Suppressor macrophage treated with lipopolysaccharide for 4 hours (primary cell): ENCODE measurements at regions not wholly inside any gene's neighbourhood (a gene's known extent, or its start where the extent isn't known, plus 50 kb on each side); places are given as distances from the start of the nearest gene placed in this dataset.
"Not testable (repeated sequence)": the region's sequence is repeated elsewhere in the genome, so short reads cannot be mapped to it uniquely, and the experiment has no call there.

Experiments
- DNase-seq: peaks from one replicate; pipeline ENCODE4 v3.0.0-alpha.2; 2020

GRCh38 chr15:69903470-69904469, 193.9 kb downstream of the TLE3 start:
- peak; percentile 7 for DNase-seq

- no peak for DNase-seq
Measured at GRCh38 chr15:69906256-69907185, 191.2 kb downstream of the TLE3 start.

- no peak for DNase-seq
Measured at GRCh38 chr15:69908060-69908459, 189.7 kb downstream of the TLE3 start.

GRCh38 chr15:69908590-69909420, 188.9 kb downstream of the TLE3 start:
- DNase-seq, result no peak

GRCh38 chr15:69909719-69910444, 187.8 kb downstream of the TLE3 start:
- DNase-seq, result no peak

- no peak for DNase-seq
Measured at GRCh38 chr15:69910514-69910913, 187.2 kb downstream of the TLE3 start.

- DNase-seq, result no peak
Measured at GRCh38 chr15:69912116-69912515, 185.6 kb downstream of the TLE3 start.

- no peak for DNase-seq
Measured at GRCh38 chr15:69914040-69914439, 183.7 kb downstream of the TLE3 start.

GRCh38 chr15:69914960-69915359, 182.8 kb downstream of the TLE3 start:
- DNase-seq, result no peak

- no peak for DNase-seq
Measured at GRCh38 chr15:69916169-69916785, 181.4 kb downstream of the TLE3 start.

- no peak for DNase-seq
Measured at GRCh38 chr15:69917056-69917455, 180.7 kb downstream of the TLE3 start.

- DNase-seq, result no peak
Measured at GRCh38 chr15:69919816-69920215, 177.9 kb downstream of the TLE3 start.

- no peak for DNase-seq
Measured at GRCh38 chr15:69920221-69920620, 177.5 kb downstream of the TLE3 start.

- DNase-seq, result no peak
Measured at GRCh38 chr15:69921626-69922619, 175.8 kb downstream of the TLE3 start.

- DNase-seq, result no peak
Measured at GRCh38 chr15:69924531-69924930, 173.2 kb downstream of the TLE3 start.

GRCh38 chr15:69926006-69926405, 171.7 kb downstream of the TLE3 start:
- no peak for DNase-seq

GRCh38 chr15:69926721-69927120, 171.0 kb downstream of the TLE3 start:
- no peak for DNase-seq

GRCh38 chr15:69928890-69929289, 168.8 kb downstream of the TLE3 start:
- DNase-seq, result not testable (repeated sequence)

- DNase-seq, result no peak
Measured at GRCh38 chr15:69929905-69930630, 167.6 kb downstream of the TLE3 start.
